ENCODE measurements at regions not wholly inside any gene's neighbourhood (a gene's known extent, or its start where the extent isn't known, plus 50 kb on each side); places are given as distances from the start of the nearest gene placed in this dataset.

- DNase-seq (ENCODE audit: extremely low read depth in 1 of 2, low read depth in 1 of 2), result no peak
Observed at GRCh38 chr2:22900674-22901073, 484.3 kb upstream of the KLHL29 start.

GRCh38 chr2:22901471-22902179, 483.4 kb upstream of the KLHL29 start:
- no peak for DNase-seq (ENCODE audit: extremely low read depth in 1 of 2, low read depth in 1 of 2)

- DNase-seq (ENCODE audit: extremely low read depth in 1 of 2, low read depth in 1 of 2), result no peak
Observed at GRCh38 chr2:22902180-22902550, 482.8 kb upstream of the KLHL29 start.

GRCh38 chr2:22902662-22903165, 482.3 kb upstream of the KLHL29 start:
- DNase-seq (ENCODE audit: extremely low read depth in 1 of 2, low read depth in 1 of 2), result no peak

GRCh38 chr2:22903616-22904015, 481.4 kb upstream of the KLHL29 start:
- DNase-seq (ENCODE audit: extremely low read depth in 1 of 2, low read depth in 1 of 2), result no peak

- no peak for DNase-seq (ENCODE audit: extremely low read depth in 1 of 2, low read depth in 1 of 2)
Observed at GRCh38 chr2:22904126-22904684, 480.8 kb upstream of the KLHL29 start.

- no peak for DNase-seq (ENCODE audit: extremely low read depth in 1 of 2, low read depth in 1 of 2)
Observed at GRCh38 chr2:22907330-22907729, 477.6 kb upstream of the KLHL29 start.

GRCh38 chr2:22912398-22912797, 472.6 kb upstream of the KLHL29 start:
- no peak for DNase-seq (ENCODE audit: extremely low read depth in 1 of 2, low read depth in 1 of 2)

GRCh38 chr2:22929998-22930397, 455.0 kb upstream of the KLHL29 start:
- no peak for DNase-seq (ENCODE audit: extremely low read depth in 1 of 2, low read depth in 1 of 2)

GRCh38 chr2:22930781-22931180, 454.2 kb upstream of the KLHL29 start:
- no peak for DNase-seq (ENCODE audit: extremely low read depth in 1 of 2, low read depth in 1 of 2)

- DNase-seq (ENCODE audit: extremely low read depth in 1 of 2, low read depth in 1 of 2), result no peak
Observed at GRCh38 chr2:22932288-22932687, 452.7 kb upstream of the KLHL29 start.

- no peak for DNase-seq (ENCODE audit: extremely low read depth in 1 of 2, low read depth in 1 of 2)
Observed at GRCh38 chr2:22934747-22935146, 450.2 kb upstream of the KLHL29 start.

- DNase-seq (ENCODE audit: extremely low read depth in 1 of 2, low read depth in 1 of 2), result no peak
Observed at GRCh38 chr2:22942441-22942840, 442.5 kb upstream of the KLHL29 start.

- DNase-seq (ENCODE audit: extremely low read depth in 1 of 2, low read depth in 1 of 2), result no peak
Observed at GRCh38 chr2:22944143-22944542, 440.8 kb upstream of the KLHL29 start.

- no peak for DNase-seq (ENCODE audit: extremely low read depth in 1 of 2, low read depth in 1 of 2)
Observed at GRCh38 chr2:22946553-22946952, 438.4 kb upstream of the KLHL29 start.

- no peak for DNase-seq (ENCODE audit: extremely low read depth in 1 of 2, low read depth in 1 of 2)
Observed at GRCh38 chr2:22947741-22948140, 437.2 kb upstream of the KLHL29 start.

- no peak for DNase-seq (ENCODE audit: extremely low read depth in 1 of 2, low read depth in 1 of 2)
Observed at GRCh38 chr2:22950431-22950830, 434.5 kb upstream of the KLHL29 start.

GRCh38 chr2:22952656-22953225, 432.2 kb upstream of the KLHL29 start:
- no peak for DNase-seq (ENCODE audit: extremely low read depth in 1 of 2, low read depth in 1 of 2)

GRCh38 chr2:22957446-22957845, 427.5 kb upstream of the KLHL29 start:
- no peak for DNase-seq (ENCODE audit: extremely low read depth in 1 of 2, low read depth in 1 of 2)

- DNase-seq (ENCODE audit: extremely low read depth in 1 of 2, low read depth in 1 of 2), result no peak
Observed at GRCh38 chr2:22958308-22958707, 426.7 kb upstream of the KLHL29 start.

- DNase-seq (ENCODE audit: extremely low read depth in 1 of 2, low read depth in 1 of 2), result no peak
Observed at GRCh38 chr2:22967756-22968155, 417.2 kb upstream of the KLHL29 start.

- DNase-seq (ENCODE audit: extremely low read depth in 1 of 2, low read depth in 1 of 2), result no peak
Observed at GRCh38 chr2:22970284-22970975, 414.5 kb upstream of the KLHL29 start.
